M059J (cell line): ENCODE measurements at regions not wholly inside any gene's neighbourhood (a gene's known extent, or its start where the extent isn't known, plus 50 kb on each side); places are given as distances from the start of the nearest gene placed in this dataset.

Source experiments
- DNase-seq: peaks from one replicate; pipeline ENCODE4 v3.0.0-alpha.2; 2012; ENCODE audit warnings: low read depth

DNA sequence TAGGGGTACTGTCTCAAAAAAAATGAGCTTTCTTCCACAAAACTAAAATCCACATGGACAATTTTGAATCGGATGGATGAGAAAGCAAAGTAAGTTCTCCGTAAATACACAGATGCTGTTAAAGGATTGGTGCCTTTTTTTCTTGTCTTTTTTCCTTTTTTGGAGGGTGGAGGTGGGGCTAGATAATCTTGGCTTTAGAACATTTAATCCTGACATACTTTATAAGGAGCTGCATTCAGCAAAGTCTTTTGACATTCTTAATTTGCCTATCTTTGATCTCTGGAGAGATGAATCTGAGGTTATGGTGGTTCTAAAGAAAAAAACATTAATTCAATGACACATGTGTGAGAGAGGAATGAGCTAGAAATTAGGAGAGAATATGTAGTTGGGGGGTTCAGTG is 312.3 kb upstream of the KCNJ16 start:
- no peak for DNase-seq

DNA sequence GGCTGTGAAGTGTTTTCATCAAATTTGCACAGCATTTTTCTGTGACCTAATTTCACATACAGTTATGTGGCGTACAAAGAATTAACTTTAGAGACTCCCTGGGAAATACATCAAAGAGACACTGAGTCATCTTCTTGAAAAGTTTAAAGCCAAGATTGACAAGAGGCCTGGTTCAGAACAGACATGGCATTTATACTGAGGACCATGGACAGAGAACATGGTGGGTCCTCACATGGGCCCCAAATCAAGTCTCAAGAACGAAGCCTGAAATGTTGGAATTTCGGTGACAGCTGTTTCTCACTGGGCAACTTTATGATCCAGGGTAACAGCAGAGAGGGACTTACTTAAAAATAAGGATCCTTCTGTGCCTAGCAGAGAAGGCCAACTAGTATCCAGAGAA is 311.5 kb upstream of the KCNJ16 start:
- peak; percentile 61 for DNase-seq

DNA sequence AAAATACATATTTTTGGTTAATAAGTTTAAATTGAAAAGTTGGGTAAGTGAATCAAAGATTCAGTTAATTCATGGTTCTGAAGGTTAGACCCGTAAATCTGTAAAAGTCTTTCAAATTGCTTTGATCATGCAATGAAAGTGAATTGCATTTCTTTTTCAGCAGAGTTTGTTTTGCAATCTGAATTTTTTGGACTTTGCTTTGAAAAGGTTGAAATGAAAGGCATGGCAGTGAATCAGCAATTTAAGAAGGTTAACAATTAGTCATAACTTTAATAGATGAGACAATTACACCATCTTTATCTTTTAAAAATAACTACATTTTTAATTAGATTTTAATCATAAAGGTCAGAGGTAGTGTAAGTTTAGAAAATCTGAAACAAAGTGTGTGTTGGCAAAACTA is 310.9 kb upstream of the KCNJ16 start:
- DNase-seq: no peak

DNA sequence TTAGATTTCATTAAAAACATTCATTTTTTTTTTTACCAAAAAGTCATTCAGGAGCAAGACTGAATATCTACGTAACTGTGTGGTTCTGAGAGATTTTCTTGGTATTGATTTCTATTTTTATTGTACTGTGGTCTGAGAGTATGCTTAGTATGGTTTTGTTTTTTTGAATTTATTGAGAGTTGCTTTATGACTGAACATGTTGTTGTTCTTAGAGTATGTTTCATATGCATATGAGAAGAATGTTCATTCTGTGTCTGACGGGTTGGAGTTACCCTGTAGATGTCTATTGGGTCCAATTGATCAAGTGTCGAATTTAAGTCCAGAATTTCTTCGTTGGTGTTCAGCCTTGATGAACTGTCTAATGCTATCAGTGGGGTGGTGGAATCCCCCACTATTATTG is 306.0 kb upstream of the KCNJ16 start:
- DNase-seq: no peak

DNA sequence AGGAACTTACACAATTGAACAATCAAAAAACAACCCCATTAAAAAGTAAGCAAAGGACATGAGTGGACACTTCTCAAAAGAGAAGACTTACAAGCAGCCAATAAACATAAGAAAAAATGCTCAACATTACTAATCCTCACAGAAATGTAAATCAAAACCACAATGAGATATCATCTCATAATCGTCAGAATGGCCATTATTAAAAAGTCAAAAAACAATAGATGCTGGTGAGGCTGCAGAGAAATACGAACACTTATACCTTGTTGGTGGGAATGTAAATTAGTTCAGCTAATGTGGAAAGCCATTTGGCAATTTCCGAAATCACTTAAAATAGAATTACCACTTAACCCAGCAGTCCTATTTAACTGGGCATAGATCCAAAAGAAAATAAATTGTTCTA is 301.9 kb upstream of the KCNJ16 start:
- DNase-seq: peak; percentile 70

DNA sequence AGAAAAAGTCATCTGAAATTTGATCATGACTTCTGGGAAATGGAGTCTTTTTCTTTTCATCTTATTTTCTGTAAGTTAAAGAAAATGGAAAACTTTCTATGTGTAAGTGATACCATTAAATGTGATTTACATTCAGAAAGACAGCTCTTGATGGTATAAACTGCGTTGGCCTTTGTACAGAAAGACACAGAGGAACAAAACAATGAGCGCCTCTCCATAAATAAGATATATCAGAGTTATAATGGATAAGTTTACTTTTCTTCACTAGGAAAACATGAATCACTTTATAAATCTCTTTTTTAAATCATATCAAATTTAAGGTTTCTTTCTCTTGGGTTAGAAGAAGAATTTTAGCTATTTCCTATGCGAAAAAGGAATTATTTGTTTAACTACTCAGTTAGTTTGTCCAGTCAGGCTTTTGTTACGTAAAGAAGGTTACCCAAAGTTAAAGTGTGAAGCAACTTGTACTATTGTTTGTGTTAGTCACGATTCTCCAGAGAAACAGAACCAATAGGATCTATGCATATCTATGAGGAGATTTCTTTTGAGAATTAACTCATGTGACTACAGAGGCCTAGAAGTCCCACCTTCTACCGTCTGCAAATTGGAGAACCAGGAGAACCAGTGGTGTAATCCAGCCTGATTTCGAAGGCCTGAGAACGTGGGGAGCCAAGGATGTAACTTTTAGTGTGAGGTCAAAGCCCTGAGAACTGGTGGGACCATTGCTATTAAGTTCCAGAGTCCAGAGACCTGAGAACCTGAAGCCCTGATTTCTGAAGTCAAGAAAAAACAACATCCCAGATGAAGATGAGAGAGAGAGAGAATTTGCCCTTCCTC is 295.4 kb upstream of the KCNJ16 start:
- DNase-seq: no peak

DNA sequence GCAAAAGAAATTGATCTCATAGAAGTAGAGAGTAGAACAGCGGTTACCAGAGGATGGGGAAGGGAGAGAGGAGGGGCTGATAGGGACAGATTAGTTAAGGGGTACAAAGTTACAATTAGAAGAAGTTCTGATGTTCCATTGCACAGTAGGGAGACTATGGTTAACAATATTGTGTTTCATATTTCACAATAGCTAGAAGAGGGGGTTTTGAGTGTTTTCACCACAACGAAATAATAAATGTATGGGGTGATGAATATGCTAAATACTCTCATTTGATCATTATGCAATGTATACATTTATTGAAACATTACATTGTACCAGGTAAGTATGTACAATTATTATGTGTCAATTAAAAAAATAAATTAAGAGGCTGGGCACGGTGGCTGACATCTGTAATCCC is 291.2 kb upstream of the KCNJ16 start:
- DNase-seq: no peak

DNA sequence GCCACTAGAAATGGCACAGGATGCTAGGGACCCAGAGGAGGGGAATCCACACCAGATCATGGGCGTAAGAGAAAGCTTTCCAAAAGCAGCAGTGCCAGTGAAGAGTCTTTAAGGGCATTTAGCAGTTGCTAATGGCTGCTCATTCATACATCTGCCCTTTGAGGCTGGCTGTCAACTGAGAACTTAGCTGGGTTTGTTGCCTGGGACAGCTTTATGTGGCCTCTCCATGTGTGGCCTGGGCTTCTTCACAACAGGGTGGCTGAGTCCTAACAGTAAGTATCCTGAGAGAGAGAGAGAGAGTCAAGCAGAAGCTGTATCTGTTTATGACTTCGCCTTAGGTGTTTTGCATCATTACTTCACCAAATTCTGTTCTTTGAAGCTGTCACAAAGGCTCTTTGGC is 286.1 kb upstream of the KCNJ16 start:
- no peak for DNase-seq

DNA sequence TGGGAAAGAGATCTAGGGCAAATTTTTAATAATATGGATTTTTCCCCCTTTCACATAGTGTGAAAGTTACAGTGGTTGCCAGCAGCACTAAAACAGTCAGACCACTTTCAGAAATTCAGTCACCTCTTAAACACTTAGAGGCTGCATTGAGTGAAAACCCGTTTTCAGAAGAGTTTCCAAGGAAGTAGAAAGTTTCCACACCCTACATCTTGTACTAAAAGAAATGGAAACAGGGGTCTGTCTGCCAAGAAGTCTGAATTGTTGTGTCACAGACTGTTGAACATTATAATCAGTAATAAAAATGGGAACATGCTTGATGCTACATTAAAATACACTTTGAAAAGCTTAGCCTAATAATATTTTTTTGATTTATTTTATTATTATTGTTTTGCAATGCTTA is 278.9 kb upstream of the KCNJ16 start:
- DNase-seq: no peak

DNA sequence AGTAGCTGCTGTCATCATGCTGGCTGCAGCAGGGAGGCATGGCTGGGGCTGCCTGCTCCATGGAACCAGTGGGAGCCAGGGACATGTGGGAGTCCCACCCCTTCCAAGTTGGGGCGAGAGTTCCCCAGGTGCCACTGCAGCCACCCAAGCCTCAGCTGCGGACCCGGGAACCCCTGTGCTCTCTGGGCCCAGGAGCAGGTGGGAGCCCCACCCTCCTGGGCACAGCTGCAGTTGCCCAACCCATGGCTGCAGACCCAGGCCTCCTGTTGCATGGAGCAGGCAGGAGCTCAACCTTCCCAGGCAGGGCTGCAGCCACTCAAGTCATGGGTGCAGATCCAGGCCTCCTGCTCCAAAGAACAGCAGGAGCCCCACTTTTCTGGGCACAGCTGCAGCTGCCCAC is 274.2 kb upstream of the KCNJ16 start:
- no peak for DNase-seq

DNA sequence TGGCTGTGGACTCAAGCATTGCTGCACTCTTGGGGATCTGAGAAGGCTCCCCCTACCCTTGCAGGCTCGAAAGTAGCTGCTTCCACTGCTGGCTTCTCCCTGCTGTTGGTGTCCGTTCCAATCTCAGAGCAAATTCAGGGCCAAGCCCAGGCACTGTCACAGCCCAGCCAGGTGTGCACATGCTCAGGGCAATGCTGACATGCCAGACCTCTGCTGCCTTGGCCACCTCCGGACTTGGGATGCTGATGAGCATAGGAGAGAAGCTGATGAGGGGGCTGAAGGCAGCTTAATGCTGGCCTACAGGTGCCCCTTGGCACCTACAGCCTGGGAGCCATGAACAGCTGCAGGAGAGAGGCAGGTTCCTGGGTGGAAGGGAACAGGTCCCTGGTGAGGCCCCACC is 273.7 kb upstream of the KCNJ16 start:
- no peak for DNase-seq

DNA sequence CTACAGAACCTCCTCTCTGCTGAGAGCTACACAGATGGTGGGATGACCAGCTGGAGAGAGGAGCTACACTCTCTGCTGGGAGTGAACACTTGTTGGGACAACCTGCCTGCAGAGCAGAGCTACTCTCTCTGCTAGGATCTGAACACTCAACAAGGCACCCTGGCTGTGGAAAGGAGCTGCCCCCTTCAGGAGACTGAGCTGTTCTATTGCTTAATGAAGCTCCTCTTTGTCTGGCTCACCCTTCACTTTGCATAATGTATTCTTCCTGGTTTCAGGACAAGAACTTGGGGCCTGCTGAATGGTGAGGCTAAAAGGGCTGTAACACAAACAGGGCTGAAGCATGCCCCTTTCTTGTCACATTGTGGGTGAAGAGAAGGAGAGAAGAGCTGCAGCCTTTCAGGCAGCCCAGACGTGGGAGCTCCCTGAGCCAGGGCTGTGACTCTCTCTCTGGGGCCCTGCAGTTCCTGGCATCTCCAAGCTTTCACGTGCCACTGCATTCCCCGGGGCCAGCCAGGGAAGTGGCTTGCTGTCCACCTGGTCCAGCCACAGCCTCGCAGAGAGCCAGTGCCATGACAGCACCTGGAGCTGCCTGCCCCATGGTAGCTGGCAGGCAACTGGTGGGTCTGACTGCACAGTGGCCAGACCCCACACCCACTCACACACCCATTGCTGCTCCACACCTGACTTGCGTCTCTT is 272.8 kb upstream of the KCNJ16 start:
- no peak for DNase-seq

DNA sequence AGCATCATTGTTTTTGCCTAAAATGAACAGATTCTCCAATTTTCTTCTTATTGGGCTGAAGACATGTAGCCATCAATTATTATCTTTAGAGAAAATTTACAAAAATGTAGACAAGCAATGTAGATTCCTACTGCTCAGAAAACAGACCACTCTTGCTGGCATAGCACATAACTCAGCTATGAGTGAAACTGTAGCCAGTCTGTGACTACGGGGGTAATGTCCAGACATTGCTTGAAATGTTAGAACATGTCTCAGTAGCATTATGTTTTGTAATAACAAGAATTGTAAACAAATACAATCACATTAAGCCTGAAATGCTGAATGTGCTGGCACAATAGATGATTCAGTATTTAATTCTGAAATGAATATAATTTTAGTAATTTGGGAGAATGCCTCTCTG is 265.7 kb upstream of the KCNJ16 start:
- DNase-seq: no peak

DNA sequence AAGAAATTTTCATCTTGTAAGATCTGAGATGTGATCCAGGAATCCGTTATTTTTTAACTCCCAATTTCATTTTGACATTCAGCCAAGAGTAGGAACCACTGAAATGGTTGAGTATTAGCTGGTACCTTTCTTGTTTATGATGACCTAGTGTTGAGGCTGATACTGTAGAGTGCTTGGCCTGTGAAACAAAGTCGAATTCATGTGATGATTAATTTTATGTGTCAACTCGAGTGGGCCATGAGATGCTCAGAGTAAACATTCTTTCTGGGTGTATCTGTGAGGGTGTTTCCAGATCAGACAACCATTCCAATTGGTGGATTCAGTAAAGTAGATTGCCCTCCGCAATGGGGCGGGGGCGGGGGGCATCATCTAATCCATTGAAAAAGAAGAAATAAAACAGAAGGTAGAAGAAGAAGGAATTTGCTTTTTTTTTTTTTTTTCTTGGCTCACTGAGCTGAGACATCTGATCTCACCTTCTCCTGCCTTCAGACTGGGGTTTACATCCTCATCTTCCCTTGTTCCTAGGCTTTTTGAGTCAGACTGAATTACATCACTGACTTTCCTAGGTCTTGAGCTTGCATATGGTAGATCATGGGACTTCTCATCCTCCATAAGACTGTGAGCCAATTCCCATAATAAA is 264.6 kb upstream of the KCNJ16 start:
- no peak for DNase-seq

DNA sequence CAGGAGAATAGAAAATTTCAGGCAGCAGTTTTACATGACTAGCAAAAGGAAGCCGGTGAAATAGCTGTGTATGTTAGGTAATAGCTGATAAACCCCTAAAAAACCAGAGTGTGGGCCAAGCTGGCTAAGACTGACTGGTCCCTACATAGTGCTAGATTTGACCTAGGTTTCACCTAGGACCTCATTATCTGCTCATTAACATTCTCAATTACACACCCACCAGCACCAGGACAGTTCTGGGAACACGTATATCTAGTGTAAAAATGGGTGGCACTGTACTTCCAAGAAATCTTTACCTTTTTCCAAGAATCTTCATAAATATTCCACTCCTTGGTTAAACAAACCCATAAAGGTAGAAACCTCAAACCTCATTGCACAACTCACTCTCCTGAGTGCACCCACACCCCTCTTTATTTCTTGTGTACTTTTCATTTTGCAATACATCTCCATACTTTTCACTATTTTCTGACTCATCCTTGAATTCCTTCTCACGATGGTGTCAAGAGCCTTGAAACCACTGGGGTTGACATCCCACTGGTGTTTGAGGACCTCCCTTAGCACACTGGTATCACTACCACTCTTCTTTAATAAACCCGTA is 262.7 kb upstream of the KCNJ16 start:
- DNase-seq: no peak

DNA sequence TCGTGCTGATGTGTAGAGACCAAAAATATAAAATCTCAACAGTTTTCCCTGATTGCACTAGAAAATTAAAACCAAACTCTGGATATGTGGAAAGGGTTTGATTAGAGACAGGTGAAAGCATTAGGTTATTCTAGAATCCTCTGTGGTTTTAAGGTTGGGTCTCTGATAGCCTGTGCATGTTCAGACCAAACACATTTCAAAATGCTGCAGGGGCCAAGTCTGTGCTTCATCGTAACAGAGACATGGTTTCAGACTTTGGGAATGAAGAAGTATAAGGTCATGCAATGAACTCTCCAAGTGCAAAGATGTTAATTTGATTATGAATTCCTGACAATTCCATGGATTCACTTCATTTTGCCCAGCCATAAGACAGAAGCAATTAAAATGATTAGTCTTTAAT is 261.0 kb upstream of the KCNJ16 start:
- no peak for DNase-seq

DNA sequence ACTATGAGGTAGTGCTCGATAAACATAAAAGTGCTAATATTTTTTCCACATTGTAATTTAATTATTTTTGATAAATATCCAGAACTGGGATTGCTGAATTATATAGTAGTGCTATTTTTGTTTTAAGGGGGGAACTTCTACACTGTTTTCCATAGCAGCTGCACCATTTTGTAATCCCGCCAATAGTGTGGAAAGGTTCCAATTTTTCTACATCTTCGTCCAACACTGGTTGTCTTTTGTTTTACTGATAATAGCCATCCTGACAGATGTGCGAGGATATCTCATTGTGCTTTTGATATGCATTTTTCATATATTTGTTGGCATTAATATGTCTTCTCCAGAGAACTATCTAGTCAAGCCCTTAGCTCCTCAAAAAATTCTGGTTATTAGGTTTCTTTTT is 259.6 kb upstream of the KCNJ16 start:
- DNase-seq: no peak

DNA sequence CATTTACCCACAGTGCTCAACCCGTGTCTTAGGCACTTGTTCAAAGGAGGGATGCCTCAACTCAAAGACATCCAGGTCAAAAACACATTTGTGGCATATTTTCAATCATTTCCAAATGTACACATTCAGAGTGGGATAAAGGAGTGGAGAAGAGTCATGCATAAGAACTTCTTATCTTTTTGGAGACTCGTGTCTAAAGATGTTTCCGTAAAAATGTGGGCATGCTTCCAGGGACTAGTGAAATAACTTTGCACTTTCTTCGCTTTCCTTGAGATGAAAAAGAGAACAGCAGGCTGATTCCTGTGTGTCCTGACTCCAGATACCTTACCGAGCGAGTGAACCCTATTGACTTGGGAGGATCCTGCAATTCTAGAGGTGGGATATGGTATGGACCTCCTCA is 256.6 kb upstream of the KCNJ16 start:
- no peak for DNase-seq

DNA sequence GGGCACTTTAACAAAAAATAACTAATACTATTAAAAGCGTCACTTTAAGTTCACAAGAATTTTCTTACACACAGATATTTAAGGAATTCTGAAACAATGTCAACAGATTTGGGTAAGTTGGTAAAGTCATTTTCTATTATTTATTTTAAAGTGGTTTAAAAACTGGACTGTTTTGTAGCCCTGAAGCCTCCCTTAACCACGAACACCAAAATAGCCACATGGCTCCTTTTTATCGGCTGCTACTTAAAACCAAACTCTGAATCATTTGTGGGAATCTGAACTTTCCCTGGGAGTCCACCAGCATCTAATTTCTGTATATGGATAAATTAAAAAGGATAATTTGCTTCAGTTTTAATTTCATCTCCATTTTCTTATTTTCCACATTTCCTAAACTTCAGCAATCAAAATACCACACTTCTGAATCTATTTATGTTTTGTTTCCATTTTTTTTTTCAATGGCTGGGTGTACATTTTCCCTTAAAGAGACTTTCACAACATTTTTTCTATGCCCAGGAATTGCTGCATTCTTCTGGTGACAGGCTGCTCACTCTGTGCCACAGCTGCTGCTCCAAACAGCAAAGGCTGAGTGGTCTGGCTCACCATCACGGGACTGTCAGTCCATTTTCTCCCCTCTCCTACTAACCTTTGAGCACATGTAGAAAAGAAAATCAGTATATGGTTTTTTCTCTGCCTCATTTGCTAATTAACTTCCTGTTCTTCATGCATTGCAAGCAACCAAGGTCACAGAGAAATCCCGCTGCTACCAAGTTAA is 255.5 kb upstream of the KCNJ16 start:
- peak; percentile 71 for DNase-seq

DNA sequence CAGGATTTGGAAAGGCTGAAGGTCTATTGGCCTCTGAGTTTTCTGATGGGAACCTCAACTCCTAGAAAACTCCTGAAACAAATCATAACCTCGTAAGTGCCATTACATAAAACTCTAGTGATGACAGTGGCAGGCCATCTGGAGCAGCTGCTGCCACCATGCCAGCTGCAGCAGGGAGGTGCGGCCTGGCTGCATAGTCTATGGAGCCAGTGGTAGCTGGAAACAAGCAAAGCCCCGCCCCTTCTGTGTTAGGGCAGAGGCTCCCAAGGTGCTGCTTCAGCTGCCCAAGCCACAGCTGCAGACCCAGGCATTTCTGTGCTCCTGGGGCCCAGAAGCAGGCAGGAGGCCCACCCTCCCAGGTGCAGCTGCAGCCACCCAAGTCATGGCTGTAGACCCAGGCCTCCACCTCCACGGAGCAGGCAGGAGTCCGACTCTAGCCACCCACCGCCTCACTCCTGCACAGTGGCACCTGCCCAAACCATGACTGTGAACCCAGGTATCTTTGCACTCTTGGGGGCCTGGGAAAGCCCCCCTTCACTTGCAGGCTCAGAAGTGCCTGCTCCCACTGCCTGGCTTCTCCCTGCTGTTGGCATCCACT is 254.1 kb upstream of the KCNJ16 start:
- DNase-seq: no peak

DNA sequence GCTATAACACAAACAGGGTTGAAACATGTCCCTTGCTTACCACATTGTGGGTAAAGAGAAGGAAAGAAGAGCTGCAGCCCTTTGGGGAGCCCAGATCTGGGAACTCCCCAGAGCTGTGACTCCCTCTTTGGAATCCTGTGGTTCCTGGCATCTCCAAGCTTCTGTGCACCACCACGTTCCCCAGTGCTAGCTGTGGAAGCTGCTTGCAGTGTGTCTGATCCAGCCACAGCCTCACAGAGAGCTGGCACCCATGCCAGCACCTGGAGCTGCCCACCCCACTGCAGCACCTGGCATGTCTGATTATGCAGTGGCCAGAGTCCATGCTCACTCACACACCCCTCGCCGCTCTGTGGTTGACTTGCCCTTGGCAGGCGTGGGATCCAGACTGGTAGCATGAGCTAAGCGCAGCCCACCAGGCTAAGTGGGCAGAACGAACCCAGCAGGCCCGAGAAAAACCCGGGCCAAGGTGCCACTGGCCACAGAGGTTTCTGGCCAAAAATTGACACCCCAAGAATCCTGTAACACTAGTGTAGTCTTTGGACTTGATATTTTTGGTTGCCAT is 252.6 kb upstream of the KCNJ16 start:
- no peak for DNase-seq
